Muscle layer of colon (tissue), 2 donors: ENCODE measurements at regions not wholly inside any gene's neighbourhood (a gene's known extent, or its start where the extent isn't known, plus 50 kb on each side); places are given as distances from the start of the nearest gene placed in this dataset.

Experiments
- H3K27ac ChIP-seq: one replicate; pipeline ENCODE4 v1.7.0; 2013; ENCODE audit warnings: low read depth, mild to moderate bottlenecking, low read length, moderate library complexity
- H3K27me3 ChIP-seq, 2 donors: one replicate each; pipeline ENCODE4 v1.7.0; 2013; ENCODE audit warnings: low read length in 2 of 2, mild to moderate bottlenecking in 2 of 2; ENCODE audit not compliant: insufficient read depth in 2 of 2, control insufficient read depth in 1 of 2
- H3K36me3 ChIP-seq: one replicate; pipeline ENCODE4 v1.7.0; 2013; ENCODE audit warnings: mild to moderate bottlenecking, low read length; ENCODE audit not compliant: insufficient read depth
- H3K4me1 ChIP-seq: one replicate; pipeline ENCODE4 v1.7.0; 2013; ENCODE audit warnings: mild to moderate bottlenecking, low read length; ENCODE audit not compliant: insufficient read depth
- H3K4me3 ChIP-seq, 2 donors: one replicate each; pipeline ENCODE4 v1.7.0; 2013; ENCODE audit warnings: low read length in 2 of 2, low read depth in 1 of 2, mild to moderate bottlenecking in 1 of 2, moderate library complexity in 1 of 2
- H3K9ac ChIP-seq: one replicate; pipeline ENCODE4 v1.7.0; 2013; ENCODE audit warnings: low read length
- H3K9me3 ChIP-seq: one replicate; pipeline ENCODE4 v1.7.0; 2013; ENCODE audit warnings: mild to moderate bottlenecking, low read length
- donor health status: abdominal sarcoma.
- donor health status: Adenocarcinoma of cecum.

- no peaks in the 10 kb centered on the region for H3K4me1 ChIP-seq
- H3K36me3 ChIP-seq, result no peaks in the 10 kb centered on the region
- H3K9ac ChIP-seq, result no peak overlapping the region
- no peaks in the 10 kb centered on the region for H3K9me3 ChIP-seq
- H3K4me3 ChIP-seq, result no peak overlapping the region
- no peaks in the 10 kb centered on the region for H3K27me3 ChIP-seq
- no peak overlapping the region for H3K27ac ChIP-seq
These were observed 83.7 kb upstream of the SLC1A4 start for GRCh38 chr2:64905338-64906024.

- H3K27ac ChIP-seq, result no peak overlapping the region
- no peaks in the 10 kb centered on the region for H3K27me3 ChIP-seq
- H3K36me3 ChIP-seq, result no peaks in the 10 kb centered on the region
- no peak overlapping the region for H3K9ac ChIP-seq
- H3K9me3 ChIP-seq, result no peaks in the 10 kb centered on the region
- H3K4me1 ChIP-seq, result no peaks in the 10 kb centered on the region
- no peak overlapping the region for H3K4me3 ChIP-seq
These were observed 82.2 kb upstream of the SLC1A4 start for GRCh38 chr2:64906853-64907536.

- Histone ChIP-seq H3K9me3 (no peaks in the 10 kb centered on the region), H3K4me3 (no peak overlapping the region), H3K36me3 (no peaks in the 10 kb centered on the region)
These were observed 80.8 kb upstream of the SLC1A4 start for GRCh38 chr2:64908406-64908805.

GRCh38 chr2:64910523-64910922 lies 78.7 kb upstream of the SLC1A4 start:
- Histone ChIP-seq H3K27ac (no peak overlapping the region), H3K4me1 (no peaks in the 10 kb centered on the region), H3K4me3 (no peak overlapping the region), H3K27me3 (no peaks in the 10 kb centered on the region), H3K9me3 (no peaks in the 10 kb centered on the region), H3K9ac (no peak overlapping the region), H3K36me3 (no peaks in the 10 kb centered on the region)

More at GRCh38 chr2:64908406-64908805, 80.8 kb upstream of the SLC1A4 start:
- Histone ChIP-seq H3K27me3 (no peaks in the 10 kb centered on the region), H3K9ac (no peak overlapping the region), H3K4me1 (no peaks in the 10 kb centered on the region), H3K27ac (no peak overlapping the region)

GRCh38 chr2:64910972-64911433 lies 78.2 kb upstream of the SLC1A4 start:
- Histone ChIP-seq H3K4me3 (no peak overlapping the region), H3K27ac (no peak overlapping the region), H3K27me3 (no peaks in the 10 kb centered on the region), H3K36me3 (no peaks in the 10 kb centered on the region), H3K9ac (no peak overlapping the region), H3K4me1 (no peaks in the 10 kb centered on the region), H3K9me3 (no peaks in the 10 kb centered on the region)

GRCh38 chr2:64913357-64913869 lies 75.8 kb upstream of the SLC1A4 start:
- Histone ChIP-seq H3K9ac (no peak overlapping the region), H3K27ac (no peak overlapping the region), H3K4me1 (no peaks in the 10 kb centered on the region), H3K4me3 (no peak overlapping the region), H3K9me3 (no peaks in the 10 kb centered on the region), H3K27me3 (no peaks in the 10 kb centered on the region), H3K36me3 (no peaks in the 10 kb centered on the region)

- H3K4me1 ChIP-seq, result no peaks in the 10 kb centered on the region
- H3K27ac ChIP-seq, result no peak overlapping the region
- no peaks in the 10 kb centered on the region for H3K36me3 ChIP-seq
- no peaks in the 10 kb centered on the region for H3K27me3 ChIP-seq
- H3K9ac ChIP-seq, result no peak overlapping the region
- no peaks in the 10 kb centered on the region for H3K9me3 ChIP-seq
- H3K4me3 ChIP-seq, result no peak overlapping the region
These were observed 75.0 kb upstream of the SLC1A4 start for GRCh38 chr2:64914247-64914646.

- Histone ChIP-seq H3K4me3 (no peak overlapping the region), H3K27ac (no peak overlapping the region), H3K9ac (no peak overlapping the region), H3K36me3 (no peaks in the 10 kb centered on the region), H3K27me3 (no peaks in the 10 kb centered on the region), H3K4me1 (no peaks in the 10 kb centered on the region), H3K9me3 (no peaks in the 10 kb centered on the region)
These were observed 74.3 kb upstream of the SLC1A4 start for GRCh38 chr2:64914735-64915509.

- Histone ChIP-seq H3K9me3 (no peaks in the 10 kb centered on the region), H3K27ac (no peak overlapping the region)
These were observed 73.7 kb upstream of the SLC1A4 start for GRCh38 chr2:64915510-64915900.

GRCh38 chr2:64918220-64918886 lies 70.8 kb upstream of the SLC1A4 start:
- Histone ChIP-seq H3K4me1 (no peaks in the 10 kb centered on the region), H3K9ac (no peak overlapping the region), H3K4me3 (peak overlapping the region; percentile 57 to 75), H3K27me3 (no peaks in the 10 kb centered on the region), H3K27ac (no peak overlapping the region), H3K9me3 (no peaks in the 10 kb centered on the region), H3K36me3 (no peaks in the 10 kb centered on the region)

More at GRCh38 chr2:64915510-64915900, 73.7 kb upstream of the SLC1A4 start:
- H3K9ac ChIP-seq, result no peak overlapping the region
- H3K4me1 ChIP-seq, result no peaks in the 10 kb centered on the region
- H3K36me3 ChIP-seq, result no peaks in the 10 kb centered on the region
- H3K27me3 ChIP-seq, result no peaks in the 10 kb centered on the region
- H3K4me3 ChIP-seq, result no peak overlapping the region

- no peaks in the 10 kb centered on the region for H3K27me3 ChIP-seq
- H3K9me3 ChIP-seq, result no peaks in the 10 kb centered on the region
- no peaks in the 10 kb centered on the region for H3K4me1 ChIP-seq
- no peaks in the 10 kb centered on the region for H3K36me3 ChIP-seq
- no peak overlapping the region for H3K9ac ChIP-seq
- H3K27ac ChIP-seq, result no peak overlapping the region
- H3K4me3 ChIP-seq, result no peak overlapping the region
These were observed 69.9 kb upstream of the SLC1A4 start for GRCh38 chr2:64919261-64919660.
